Upper lobe of left lung (tissue), 4 donors: ENCODE measurements at regions not wholly inside any gene's neighbourhood (a gene's known extent, or its start where the extent isn't known, plus 50 kb on each side); places are given as distances from the start of the nearest gene placed in this dataset.

Source experiments
- POLR2AphosphoS5 ChIP-seq, 2 donors: sonication (generic); formaldehyde crosslinking; IDR thresholded peaks; one replicate each; pipeline ENCODE4 v1.5.1; 2017; ENCODE audit warnings: antibody characterized with exemption in 2 of 2
- TF ChIP-seq, protein P1 (sequence below), 6 experiments: fragments of 450-650 bp in 4 of 6; fragments of 200-600 bp in 2 of 6; sonication (generic) in 2 of 6; IDR thresholded peaks; one replicate each; pipeline ENCODE4 v1.5.1; 2016 to 2019; ENCODE audit warnings: antibody characterized with exemption in 6 of 6

DNA sequence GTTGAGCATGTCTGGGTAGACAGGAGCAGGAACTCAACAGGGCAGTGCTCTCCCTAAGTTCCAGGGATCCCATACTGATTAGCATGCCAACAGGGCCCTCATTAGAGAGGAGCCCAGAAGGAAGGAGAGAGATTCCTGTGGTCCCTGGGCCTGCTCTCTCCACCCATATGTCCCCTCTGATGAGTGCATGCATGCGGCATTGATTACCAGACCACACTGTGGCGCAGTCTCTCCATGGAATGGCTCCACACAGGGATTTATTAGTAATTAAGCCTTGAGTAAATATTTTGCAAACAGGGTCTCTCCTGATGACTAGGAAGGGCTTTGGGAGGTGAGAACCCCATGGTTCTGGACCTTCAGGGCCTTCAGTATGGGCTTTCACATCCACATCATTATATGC, 60.0 kb upstream of the ST8SIA2 start:
- TF ChIP-seq POLR2AphosphoS5 (IDR thresholded peaks at IDR 0.05) = no peak
- TF ChIP-seq, protein P1, sequence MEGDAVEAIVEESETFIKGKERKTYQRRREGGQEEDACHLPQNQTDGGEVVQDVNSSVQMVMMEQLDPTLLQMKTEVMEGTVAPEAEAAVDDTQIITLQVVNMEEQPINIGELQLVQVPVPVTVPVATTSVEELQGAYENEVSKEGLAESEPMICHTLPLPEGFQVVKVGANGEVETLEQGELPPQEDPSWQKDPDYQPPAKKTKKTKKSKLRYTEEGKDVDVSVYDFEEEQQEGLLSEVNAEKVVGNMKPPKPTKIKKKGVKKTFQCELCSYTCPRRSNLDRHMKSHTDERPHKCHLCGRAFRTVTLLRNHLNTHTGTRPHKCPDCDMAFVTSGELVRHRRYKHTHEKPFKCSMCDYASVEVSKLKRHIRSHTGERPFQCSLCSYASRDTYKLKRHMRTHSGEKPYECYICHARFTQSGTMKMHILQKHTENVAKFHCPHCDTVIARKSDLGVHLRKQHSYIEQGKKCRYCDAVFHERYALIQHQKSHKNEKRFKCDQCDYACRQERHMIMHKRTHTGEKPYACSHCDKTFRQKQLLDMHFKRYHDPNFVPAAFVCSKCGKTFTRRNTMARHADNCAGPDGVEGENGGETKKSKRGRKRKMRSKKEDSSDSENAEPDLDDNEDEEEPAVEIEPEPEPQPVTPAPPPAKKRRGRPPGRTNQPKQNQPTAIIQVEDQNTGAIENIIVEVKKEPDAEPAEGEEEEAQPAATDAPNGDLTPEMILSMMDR (IDR thresholded peaks at IDR 0.05) = no peak
